ENCODE measurements at regions not wholly inside any gene's neighbourhood (a gene's known extent, or its start where the extent isn't known, plus 50 kb on each side); places are given as distances from the start of the nearest gene placed in this dataset.

DNA sequence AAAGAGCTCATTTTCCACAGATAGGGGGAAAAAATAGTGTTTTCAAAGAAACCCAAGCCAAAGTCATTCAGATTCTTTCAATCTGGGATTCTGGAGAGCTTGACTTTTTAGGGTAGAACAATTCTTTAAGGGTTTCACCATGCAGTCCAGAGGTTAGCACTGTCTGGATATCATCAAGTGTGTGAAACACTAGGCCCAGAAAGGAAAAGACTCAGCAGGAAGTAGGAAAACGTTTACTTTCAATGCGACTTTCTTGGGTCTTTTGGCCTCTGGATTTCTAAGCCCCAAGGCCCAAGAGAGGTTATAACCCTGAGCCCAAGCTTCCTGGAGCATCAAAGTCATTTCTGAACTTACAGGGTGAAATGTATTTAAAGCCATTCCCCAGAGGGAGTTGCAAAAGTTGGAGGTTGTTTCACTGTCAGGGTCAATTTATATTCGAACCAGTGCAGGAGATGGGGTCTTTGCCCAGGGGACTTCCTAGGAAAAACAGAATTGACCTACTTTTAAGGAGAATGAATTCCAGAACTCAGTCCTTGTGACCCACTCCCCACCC is 158.0 kb downstream of the C7orf25 start:
- TF ChIP-seq, protein P1, sequence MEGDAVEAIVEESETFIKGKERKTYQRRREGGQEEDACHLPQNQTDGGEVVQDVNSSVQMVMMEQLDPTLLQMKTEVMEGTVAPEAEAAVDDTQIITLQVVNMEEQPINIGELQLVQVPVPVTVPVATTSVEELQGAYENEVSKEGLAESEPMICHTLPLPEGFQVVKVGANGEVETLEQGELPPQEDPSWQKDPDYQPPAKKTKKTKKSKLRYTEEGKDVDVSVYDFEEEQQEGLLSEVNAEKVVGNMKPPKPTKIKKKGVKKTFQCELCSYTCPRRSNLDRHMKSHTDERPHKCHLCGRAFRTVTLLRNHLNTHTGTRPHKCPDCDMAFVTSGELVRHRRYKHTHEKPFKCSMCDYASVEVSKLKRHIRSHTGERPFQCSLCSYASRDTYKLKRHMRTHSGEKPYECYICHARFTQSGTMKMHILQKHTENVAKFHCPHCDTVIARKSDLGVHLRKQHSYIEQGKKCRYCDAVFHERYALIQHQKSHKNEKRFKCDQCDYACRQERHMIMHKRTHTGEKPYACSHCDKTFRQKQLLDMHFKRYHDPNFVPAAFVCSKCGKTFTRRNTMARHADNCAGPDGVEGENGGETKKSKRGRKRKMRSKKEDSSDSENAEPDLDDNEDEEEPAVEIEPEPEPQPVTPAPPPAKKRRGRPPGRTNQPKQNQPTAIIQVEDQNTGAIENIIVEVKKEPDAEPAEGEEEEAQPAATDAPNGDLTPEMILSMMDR (IDR thresholded peaks at IDR 0.05): no peak
- no peak for TF ChIP-seq EP300 (IDR thresholded peaks at IDR 0.05)
- TF ChIP-seq POLR2A (IDR thresholded peaks at IDR 0.05): no peak

Data from gastroesophageal sphincter (tissue), 3 donors.